Keratinocyte (primary cell): ENCODE measurements at regions not wholly inside any gene's neighbourhood (a gene's known extent, or its start where the extent isn't known, plus 50 kb on each side); places are given as distances from the start of the nearest gene placed in this dataset.

ENCODE experiments used
- DNase-seq: peaks from one replicate; pipeline ENCODE4 v3.0.0-alpha.2; 2011; ENCODE audit warnings: low read depth, missing footprints, low spot score
- FAIRE-seq: peaks from 2 replicates; lab custom pipeline; 2011; peaks lifted over from hg19 to GRCh38; lab: Jason Lieb, UNC
- H2AFZ ChIP-seq: 2 replicates; pipeline ENCODE4 v1.6.0; 2012; ENCODE audit warnings: low read length, control low read depth, inconsistent platforms; ENCODE audit not compliant: control insufficient read depth
- H3K27ac ChIP-seq: 2 replicates; pipeline ENCODE4 v1.5.1; 2011; ENCODE audit warnings: low read length; ENCODE audit not compliant: control insufficient read depth, insufficient read depth
- H3K27me3 ChIP-seq: 3 replicates; pipeline ENCODE4 v1.6.0; 2011; ENCODE audit warnings: low read length; ENCODE audit not compliant: control insufficient read depth, insufficient read depth; ENCODE audit errors: extremely low read depth
- H3K36me3 ChIP-seq, 2 experiments: 2 replicates in 1 of 2; 3 replicates in 1 of 2; pipeline ENCODE4 v1.5.1; 2011; ENCODE audit warnings: low read length in 2 of 2, mild to moderate bottlenecking in 1 of 2; ENCODE audit not compliant: control insufficient read depth in 2 of 2, insufficient read depth in 2 of 2; ENCODE audit errors: extremely low read depth in 1 of 2
- H3K4me1 ChIP-seq: 3 replicates; pipeline ENCODE4 v1.5.1; 2011; ENCODE audit warnings: low read length; ENCODE audit not compliant: control insufficient read depth, insufficient read depth; ENCODE audit errors: extremely low read depth
- H3K4me2 ChIP-seq: 3 replicates; pipeline ENCODE4 v1.6.0; 2011; ENCODE audit warnings: low read depth, low read length; ENCODE audit not compliant: control insufficient read depth, insufficient read depth; ENCODE audit errors: extremely low read depth
- H3K4me3 ChIP-seq, 3 experiments: fragments of 200-600 bp in 1 of 3; sonication (generic) in 1 of 3; 2 replicates in 2 of 3; 3 replicates in 1 of 3; pipeline ENCODE4 v1.5.1; 2011 to 2016; ENCODE audit warnings: low read length in 3 of 3, mild to moderate bottlenecking in 3 of 3, control low read depth in 2 of 3, inconsistent platforms in 1 of 3, low read depth in 1 of 3, mixed read lengths in 1 of 3, mixed run types in 1 of 3, moderate library complexity in 1 of 3; ENCODE audit not compliant: control insufficient read depth in 2 of 3, insufficient read depth in 2 of 3; ENCODE audit errors: extremely low read depth in 1 of 3
- H3K79me2 ChIP-seq: 2 replicates; pipeline ENCODE4 v1.6.0; 2012; ENCODE audit warnings: low read length; ENCODE audit not compliant: control insufficient read depth, insufficient read depth
- H3K9ac ChIP-seq: 3 replicates; pipeline ENCODE4 v1.6.0; 2011; ENCODE audit warnings: low read length; ENCODE audit not compliant: control insufficient read depth, insufficient read depth; ENCODE audit errors: extremely low read depth
- H3K9me1 ChIP-seq: 3 replicates; pipeline ENCODE4 v1.6.0; 2011; ENCODE audit warnings: low read length; ENCODE audit not compliant: control insufficient read depth, insufficient read depth; ENCODE audit errors: extremely low read depth
- H3K9me3 ChIP-seq: 2 replicates; pipeline ENCODE4 v1.5.1; 2012; ENCODE audit warnings: low read depth, low read length; ENCODE audit not compliant: control insufficient read depth
- H4K20me1 ChIP-seq: 3 replicates; pipeline ENCODE4 v1.6.0; 2011; ENCODE audit warnings: low read length; ENCODE audit not compliant: control insufficient read depth, insufficient read depth; ENCODE audit errors: extremely low read depth
- EZH2 ChIP-seq: IDR thresholded peaks from one replicate; pipeline ENCODE4 v1.6.1; 2012; ENCODE audit warnings: inconsistent platforms, mild to moderate bottlenecking, low read length, moderate library complexity
- dilution Hi-C: fragments of 300-500 bp; cut with MboI; formaldehyde crosslinking; loops from one replicate; pipeline ENCODE4 v1.7.0; 2020; ENCODE audit warnings: low sequenced_read_pairs; ENCODE audit not compliant: extremely low pct_ligation_motif_present
- TF ChIP-seq, protein P1 (sequence below), 3 experiments: IDR thresholded peaks in 1 of 3; conservative IDR thresholded peaks in 1 of 3; optimal IDR thresholded peaks in 1 of 3; 2 replicates in 2 of 3; 3 replicates in 1 of 3; pipeline versions ENCODE3 to v1.5.1; 2011; ENCODE audit warnings: low read length in 3 of 3, mild to moderate bottlenecking in 3 of 3, moderate library complexity in 2 of 3, control low read depth in 1 of 3, inconsistent platforms in 1 of 3; ENCODE audit not compliant: insufficient read depth in 2 of 3; ENCODE audit errors: extremely low read depth in 1 of 3

DNA sequence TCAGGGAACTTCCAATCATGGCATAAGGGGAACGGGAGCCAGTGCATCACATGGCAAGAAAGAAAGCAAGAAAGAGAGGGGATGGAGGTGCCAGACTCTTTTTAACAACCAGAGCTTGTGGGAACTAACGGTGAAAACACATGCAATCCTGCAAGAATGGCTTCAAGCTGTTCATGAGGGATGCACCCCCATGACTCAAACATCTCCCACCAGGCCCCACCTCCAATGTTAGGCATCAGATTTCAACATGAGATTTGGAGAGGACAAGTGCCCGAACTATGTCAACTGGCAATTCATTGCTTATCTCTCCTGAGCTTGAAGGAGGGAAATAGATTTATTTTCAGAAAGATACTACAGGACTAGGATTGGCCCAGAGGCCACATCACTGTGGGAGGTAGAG is 270.0 kb downstream of the SLC4A3 start:
- dilution Hi-C loops, result no loop called here
- FAIRE-seq, result no peak
- no peak overlapping the region for H3K4me3 ChIP-seq

DNA sequence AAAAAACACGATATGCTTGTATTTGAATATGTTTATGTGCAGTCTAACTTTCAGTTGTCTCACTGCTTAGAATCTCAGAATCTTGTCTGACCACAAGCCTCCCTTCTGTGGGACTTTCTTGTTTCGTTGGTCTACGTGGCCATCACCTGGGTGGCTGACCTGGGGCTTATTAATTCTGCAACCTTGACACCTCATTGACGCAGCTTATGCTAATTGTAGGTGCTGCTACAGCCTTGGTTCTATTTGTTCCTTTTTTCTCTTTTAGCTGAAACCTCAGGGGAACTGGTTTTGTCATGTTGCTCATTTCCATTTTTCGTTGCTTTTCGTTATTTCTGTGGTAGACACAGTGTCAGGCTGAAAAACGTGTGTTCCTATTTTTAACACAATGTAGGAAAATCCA is 273.7 kb downstream of the SLC4A3 start:
- H3K9me3 ChIP-seq, result no peaks in the 10 kb centered on the region
- H3K9ac ChIP-seq, result no peak overlapping the region
- no peaks in the 10 kb centered on the region for H3K9me1 ChIP-seq
- dilution Hi-C loops, result no loop called here
- no peak overlapping the region for H3K4me2 ChIP-seq
- no peak overlapping the region for H3K27ac ChIP-seq
- H3K4me3 ChIP-seq, result no peak overlapping the region
- no peak for DNase-seq
- no peaks in the 10 kb centered on the region for H4K20me1 ChIP-seq
- no peaks in the 10 kb centered on the region for H3K79me2 ChIP-seq
- no peak for TF ChIP-seq EZH2
- TF ChIP-seq, protein P1, sequence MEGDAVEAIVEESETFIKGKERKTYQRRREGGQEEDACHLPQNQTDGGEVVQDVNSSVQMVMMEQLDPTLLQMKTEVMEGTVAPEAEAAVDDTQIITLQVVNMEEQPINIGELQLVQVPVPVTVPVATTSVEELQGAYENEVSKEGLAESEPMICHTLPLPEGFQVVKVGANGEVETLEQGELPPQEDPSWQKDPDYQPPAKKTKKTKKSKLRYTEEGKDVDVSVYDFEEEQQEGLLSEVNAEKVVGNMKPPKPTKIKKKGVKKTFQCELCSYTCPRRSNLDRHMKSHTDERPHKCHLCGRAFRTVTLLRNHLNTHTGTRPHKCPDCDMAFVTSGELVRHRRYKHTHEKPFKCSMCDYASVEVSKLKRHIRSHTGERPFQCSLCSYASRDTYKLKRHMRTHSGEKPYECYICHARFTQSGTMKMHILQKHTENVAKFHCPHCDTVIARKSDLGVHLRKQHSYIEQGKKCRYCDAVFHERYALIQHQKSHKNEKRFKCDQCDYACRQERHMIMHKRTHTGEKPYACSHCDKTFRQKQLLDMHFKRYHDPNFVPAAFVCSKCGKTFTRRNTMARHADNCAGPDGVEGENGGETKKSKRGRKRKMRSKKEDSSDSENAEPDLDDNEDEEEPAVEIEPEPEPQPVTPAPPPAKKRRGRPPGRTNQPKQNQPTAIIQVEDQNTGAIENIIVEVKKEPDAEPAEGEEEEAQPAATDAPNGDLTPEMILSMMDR (optimal IDR thresholded peaks at IDR 0.05 in 1 of 3, IDR thresholded peaks at IDR 0.05 in 1 of 3, conservative IDR thresholded peaks at IDR 0.05 in 1 of 3; ENCODE audit: extremely low read depth in 1 of 3, insufficient read depth in 2 of 3, low read length in 3 of 3), result no peak
- no peaks in the 10 kb centered on the region for H3K27me3 ChIP-seq
- no peak overlapping the region for H2AFZ ChIP-seq
- H3K4me1 ChIP-seq, result no peaks in the 10 kb centered on the region
- no peak for FAIRE-seq
- H3K36me3 ChIP-seq, result no peaks in the 10 kb centered on the region

More for the DNA sequence above, 270.0 kb downstream of the SLC4A3 start:
- DNase-seq, result no peak
- H3K9me1 ChIP-seq, result no peaks in the 10 kb centered on the region
- no peaks in the 10 kb centered on the region for H4K20me1 ChIP-seq
- no peak overlapping the region for H3K27ac ChIP-seq
- H3K9ac ChIP-seq, result no peak overlapping the region
- H3K79me2 ChIP-seq, result no peaks in the 10 kb centered on the region
- no peaks in the 10 kb centered on the region for H3K36me3 ChIP-seq
- H3K27me3 ChIP-seq, result no peaks in the 10 kb centered on the region
- H3K9me3 ChIP-seq, result no peaks in the 10 kb centered on the region
- no peaks in the 10 kb centered on the region for H3K4me1 ChIP-seq
- TF ChIP-seq EZH2, result no peak
- TF ChIP-seq, protein P1 (optimal IDR thresholded peaks at IDR 0.05 in 1 of 3, IDR thresholded peaks at IDR 0.05 in 1 of 3, conservative IDR thresholded peaks at IDR 0.05 in 1 of 3; ENCODE audit: extremely low read depth in 1 of 3, insufficient read depth in 2 of 3, low read length in 3 of 3), result no peak
- H3K4me2 ChIP-seq, result no peak overlapping the region
- H2AFZ ChIP-seq, result no peak overlapping the region
